ENCODE measurements at regions not wholly inside any gene's neighbourhood (a gene's known extent, or its start where the extent isn't known, plus 50 kb on each side); places are given as distances from the start of the nearest gene placed in this dataset.

DNA sequence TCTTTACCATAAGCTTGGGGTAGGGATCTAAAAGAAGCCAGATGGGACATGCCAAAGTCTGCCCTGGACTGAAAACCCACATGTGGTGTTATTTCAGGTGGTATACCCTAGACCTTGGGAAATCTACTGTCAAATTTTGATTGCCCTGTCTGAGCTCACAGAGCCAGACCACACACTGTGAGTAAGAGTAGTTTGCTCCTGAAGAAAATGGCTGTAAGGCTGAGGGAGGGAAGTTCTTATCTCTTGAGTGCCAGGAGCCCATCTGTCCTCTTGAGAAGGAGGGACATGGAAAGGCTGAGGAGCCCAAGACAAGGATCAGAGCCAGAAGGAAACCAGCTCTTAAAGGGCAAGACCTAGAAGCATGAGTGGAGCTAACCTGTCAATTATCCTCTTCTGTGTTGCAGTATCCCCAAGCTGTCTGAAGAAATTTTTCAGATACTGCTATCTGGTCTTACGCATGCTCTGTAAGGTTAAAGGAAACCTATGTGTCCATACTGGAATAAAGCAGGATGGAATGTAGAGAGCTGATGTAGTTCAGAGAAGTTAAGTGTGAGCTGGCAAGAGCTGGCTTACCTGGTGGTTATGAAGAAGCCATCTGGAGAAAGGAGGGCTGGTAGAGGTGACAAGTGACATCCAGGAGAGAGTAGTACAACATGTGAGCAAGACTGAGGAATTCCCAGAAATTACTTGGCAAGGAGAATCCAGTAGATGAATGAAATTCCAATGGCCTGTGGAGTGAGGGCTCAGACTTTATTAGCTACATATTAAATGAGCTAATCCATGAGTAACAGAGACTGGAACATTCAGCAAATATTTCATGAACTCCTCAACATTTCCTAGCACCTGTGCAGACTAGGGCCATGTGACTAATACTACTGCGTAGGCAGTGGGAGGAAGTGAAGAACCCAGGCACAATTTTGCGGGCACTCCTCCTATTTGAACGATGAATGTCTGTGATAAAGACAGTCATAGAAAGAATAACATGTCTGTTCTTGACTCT, 389.1 kb upstream of the KIF2A start:
- DNase-seq = no peak

DNA sequence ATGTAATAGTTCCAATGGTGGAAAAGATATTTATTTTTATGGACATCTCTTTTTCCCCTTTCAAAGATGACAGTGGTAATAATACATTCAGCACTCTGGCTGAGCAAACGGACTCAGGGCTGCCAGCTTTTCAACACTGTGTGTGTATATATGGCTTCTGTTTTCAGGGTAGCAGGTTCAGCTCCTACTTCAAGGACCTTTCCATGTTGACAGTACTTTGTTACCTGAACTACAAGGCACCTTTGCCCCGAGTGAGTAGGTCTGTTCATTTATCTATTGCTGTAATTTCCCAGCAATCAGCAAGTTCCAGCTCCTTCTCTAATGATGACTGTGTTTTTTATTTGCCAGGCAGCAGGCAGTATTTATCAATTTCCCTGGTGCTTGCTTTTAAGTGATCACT, 387.4 kb upstream of the KIF2A start:
- DNase-seq = no peak

DNA sequence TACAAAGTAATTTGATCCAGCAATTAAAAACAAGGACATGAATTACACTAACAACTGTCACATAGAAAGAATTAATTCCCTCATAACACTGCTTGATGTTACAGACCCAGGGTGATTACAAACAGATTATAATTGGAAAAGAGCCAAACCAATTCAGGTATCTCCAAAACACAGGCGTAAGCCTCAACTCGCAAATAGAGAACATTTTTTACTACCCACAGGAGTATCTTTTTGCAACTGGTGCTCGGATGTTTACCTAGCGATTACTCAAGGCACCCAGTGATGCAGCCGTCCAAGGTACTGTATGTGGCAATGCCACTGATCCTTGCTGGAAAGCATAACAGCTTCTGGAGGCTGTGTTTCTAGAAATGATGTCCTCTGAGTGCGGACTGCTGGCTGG, 386.1 kb upstream of the KIF2A start:
- DNase-seq = peak; percentile 56

DNA sequence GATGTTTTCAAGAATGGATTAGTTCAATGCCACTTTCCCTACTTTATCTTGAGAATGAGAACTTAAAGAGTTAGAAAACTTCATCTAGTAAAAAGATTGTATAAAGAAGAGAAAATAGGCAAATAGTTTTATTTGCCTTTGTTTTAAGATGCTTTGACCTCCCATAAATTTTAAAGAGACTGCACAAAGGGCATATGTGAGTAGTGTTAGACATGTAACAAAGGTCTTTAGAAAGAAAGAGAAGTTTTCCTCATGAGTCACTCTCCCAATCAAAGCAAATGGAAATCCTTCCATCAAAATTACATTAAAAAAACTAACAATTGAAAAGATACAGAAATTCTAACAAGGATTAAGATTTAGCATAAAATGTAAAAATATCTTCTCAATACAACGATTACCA, 381.8 kb upstream of the KIF2A start:
- no peak for DNase-seq

DNA sequence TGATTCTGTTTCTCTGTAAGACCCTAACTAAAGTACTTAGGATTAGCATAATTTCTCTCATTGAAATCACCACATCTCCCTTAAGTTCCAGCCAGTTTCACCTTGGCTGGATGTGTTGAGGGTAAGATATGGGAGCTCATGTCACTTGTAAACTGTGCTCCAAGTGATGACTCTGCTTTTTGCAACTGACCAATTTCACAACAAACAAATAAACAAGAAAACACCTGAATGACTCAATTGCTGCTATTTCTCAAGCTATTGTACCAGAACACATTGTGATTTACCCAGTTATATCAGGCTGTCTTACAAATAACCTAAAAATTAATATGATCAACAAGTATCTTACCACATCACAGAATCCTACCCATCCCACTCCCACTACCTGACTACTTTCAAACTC, 379.1 kb upstream of the KIF2A start:
- DNase-seq = no peak

DNA sequence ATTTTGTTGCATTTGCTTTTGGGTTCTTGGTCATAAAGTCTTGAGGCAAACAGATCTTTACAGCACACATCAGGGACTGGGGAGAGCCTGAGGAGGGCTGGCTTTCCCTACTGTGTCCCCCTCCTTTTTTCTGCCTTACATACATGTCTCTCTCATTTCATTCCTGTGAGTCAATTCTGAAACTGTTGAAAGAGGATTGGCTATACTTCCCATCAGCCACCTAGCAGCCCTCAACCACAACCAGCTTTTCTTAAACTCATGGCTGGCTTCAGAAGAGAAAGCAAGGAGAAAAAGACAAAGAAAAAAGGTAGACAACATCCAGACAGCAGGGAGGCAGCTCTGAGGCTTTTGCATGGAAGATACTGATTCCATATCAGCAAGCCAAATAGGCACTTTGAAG, 374.8 kb upstream of the KIF2A start:
- DNase-seq = no peak

DNA sequence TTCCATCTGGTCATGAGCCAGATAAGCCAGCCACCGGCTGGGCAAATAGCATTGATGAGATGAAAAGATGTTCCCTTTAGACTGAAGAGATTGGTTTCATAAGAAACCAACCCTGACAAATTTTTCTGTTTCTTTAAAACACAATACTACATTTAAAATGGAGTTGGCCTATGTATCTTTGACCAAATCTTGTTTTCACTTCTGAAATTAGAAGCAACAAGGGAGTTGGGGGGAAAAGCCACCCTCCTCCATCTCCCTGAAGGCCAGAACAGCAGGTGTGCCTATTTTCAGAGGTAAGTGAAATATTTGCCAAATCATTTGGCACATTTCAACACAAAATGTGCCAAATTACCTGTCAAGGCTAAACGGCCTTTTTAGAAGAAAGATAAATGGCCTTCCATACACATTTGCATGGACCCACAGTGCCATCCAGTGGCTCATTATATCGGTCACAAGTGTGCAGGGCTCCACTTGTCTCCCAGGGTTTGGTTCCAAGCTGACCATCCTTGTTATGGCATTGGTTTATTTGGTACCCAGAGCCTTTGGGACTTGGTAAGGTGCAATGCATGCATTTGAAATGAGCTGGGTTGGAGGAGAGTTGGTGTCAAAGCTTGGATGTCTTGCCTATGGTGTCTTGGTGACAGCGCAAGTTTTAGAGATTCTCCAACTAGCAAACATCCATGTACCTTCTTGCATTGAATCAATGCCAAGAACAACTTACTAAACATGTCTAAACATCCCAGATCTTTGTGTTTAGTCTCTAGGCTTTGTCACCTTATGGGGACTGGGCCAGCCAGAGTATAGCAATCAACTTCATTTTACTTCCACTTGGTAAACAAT, 372.0 kb upstream of the KIF2A start:
- peak; percentile 81 for DNase-seq

DNA sequence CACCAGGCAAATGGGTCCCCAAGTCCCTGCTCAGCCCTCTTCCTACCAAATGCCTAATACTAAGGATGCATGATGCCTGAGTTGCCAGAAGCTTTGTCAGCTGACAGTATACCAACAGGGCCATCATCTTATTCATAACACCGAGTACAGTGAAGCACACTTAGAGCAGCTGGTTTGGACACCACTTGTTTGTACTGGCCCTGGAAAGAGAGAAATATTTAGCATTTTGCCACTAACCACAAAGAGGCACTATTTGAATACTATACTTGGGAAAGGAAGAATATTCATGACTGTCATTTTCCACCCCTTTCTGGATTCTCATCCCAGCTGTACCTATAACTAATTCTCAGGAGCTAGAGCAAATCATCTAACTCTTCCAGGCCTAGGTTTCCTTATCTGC, 364.4 kb upstream of the KIF2A start:
- DNase-seq = peak; percentile 4

DNA sequence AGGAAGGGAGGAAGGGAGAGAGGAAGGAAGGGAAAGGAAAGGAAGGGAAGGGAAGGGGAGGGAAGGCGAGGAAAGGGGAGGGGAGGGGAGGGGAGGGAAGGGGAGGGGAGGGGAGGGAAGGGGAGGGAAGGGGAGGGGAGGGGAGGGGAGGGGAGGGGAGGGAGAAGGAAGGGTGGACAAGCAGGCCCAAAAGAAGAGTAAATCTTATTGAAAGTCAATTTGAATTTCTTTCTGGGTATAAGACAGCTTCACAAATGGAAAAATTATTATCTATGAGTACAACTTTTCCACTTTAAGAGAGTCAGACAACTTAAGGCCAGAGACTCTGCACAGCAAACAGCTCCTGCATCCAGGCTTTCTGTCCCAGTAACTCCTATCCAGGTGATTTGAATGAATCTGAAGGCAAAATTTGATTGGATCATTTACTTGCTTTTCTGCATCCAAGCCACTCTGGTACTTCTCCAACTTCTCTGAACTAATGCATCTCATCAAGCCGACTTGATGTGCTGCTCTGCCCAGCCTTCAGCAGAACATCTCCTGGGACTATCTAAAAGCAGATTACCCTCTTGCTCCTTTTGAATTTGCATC, 363.4 kb upstream of the KIF2A start:
- no peak for DNase-seq

DNA sequence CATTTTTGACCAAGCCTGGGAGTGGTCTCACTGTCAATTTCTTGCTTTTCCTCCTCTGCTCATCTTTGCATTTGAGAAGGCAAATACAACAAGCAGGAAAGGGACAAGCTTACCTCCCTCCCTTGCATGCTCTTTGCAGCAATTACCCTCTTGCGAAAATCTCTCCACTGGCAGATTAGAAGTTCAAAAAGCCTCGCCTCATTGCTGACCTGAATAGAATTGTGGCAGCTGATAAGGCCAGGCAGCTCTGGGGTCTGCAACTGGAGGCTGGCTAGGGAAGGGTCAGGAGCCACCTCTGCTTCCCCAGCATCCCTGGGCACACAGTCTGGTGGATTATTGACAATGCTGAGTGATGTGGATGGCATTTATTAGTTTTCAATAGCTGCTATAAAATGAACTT, 362.3 kb upstream of the KIF2A start:
- DNase-seq = no peak

DNA sequence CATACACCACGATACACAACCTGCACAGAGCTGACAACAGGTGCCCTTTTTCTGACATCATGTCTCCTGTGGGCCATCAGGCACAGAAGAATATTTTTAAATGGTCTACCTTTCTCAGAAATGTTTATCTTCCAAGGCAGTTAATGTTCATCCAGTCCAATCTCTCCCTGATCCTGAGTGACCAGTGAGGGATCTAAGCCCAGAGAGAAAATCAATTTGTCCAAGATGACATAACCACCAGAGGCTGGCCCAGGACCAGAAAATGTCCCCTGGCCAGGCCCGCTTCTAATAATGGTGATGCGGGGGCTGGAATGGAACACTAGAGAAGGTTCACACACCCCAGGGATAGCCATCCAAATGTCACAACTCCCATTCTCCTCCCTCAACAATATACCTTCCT, 357.9 kb upstream of the KIF2A start:
- DNase-seq = no peak

DNA sequence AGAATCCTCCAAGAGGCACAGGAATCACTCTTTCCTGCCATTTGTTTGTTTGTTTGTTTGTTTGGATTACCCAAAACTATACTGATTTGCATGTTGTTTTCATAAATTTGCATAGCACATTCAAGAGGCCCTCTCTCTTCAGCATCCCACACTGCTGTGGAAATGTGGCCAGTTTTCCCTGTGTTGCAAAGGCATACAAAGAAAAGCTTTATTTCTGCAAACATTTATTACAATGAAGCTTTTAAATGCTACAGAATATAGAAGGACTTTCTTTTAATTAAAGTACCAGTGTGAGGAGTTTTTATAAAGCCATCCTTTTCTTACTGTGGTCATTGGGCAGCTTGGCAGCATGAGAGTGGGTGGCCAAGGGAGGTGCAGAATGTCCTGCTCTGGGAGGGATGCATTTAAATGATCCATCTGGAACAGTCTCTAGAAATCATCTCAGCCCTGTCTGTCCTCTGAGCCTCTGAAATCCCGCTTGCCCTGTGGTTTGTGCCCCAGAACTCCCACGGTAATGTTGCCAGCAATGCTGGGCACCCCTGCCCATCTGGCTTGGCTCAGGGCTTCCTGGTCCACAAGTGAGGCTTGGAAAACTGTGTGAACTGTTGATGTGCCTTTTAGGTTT, 356.8 kb upstream of the KIF2A start:
- no peak for DNase-seq

DNA sequence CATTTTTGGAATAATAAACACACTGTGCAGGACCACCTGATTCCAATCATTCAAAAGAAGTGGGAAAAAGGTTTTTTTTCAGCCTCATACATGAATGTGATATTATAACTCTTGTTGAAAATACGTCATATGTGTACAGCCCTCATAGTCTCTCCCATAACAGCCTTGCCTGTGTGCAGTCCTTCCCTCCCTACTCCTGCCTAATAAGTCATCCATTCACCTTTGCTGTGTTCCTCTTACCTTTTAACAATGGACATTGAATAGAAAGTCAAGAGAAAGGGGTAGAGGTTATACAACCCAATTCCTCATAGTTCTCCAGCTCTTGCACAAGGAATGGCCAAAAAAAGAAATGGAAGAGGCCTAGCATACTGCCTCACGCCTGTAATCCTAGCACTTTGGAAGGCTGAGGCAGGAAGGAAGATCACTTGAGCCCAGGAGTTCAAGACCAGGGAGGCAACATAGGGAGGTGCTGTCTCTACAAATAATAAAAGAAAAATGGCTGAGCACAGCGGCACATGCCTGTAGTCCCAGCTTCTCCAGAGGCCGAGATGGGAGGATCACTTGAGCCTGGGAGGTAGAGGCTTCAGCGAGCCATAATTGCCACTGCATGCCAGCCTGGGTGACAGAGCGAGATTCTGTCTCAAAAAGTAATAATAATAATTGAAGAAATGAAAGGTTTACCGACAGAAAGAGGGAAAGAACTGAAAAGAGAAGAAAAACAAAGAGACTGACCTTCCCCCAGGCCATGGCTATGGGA, 356.1 kb upstream of the KIF2A start:
- DNase-seq = no peak

DNA sequence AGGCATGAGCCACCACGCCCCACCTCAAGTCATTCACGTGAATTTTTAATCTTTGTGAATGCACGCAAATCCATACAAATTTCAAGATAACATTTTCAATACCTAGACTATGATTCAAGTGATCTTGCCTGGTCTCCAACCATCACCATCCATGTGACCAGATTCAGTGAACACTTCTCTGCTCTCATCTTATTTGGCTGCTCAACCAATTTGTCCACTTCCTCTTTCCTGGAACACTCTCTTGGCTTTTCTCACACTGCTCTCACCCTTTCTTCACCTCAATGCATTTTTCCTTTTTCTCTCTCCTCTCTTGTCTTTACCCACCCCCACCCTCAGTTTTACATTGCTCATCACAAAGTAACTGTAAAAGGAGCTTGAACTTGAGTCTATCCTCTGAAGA, 354.7 kb upstream of the KIF2A start:
- no peak for DNase-seq

DNA sequence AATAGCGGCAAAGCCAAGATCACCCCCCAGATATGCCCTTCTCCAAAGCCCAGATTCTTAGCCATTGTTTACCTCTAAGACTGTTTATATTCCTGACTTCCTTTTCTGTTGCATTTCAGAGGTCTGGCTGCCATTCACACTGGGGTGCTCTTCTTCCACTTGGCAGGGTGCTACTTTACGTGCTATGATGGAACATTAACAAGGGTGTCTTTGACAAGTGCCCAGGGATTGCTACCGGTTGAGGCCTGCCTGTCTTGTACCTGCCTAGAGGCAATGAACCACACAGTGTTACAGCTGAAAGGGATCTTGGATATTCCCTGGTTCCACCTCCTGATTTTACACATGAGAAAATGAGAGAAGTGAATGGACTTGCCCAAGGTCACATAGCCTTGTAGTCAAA, 352.1 kb upstream of the KIF2A start:
- no peak for DNase-seq

DNA sequence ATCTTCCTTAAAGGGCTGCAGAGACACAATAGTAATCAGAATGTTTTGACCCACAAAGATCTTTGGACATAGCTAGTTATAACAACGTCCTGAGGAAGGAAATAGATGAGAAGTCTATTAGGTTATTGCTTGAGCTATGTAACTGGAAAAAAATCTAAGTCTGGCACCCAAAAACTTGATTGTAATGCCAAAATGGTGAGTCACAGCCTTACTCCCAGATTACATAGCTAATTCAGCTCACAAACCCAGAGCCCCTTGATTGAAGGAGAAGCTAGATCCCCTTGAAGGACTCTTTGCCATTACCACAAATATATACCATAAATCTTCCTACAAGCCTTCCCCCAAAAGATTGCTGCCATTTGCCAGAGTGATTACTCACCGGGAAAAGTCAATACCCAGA, 341.8 kb upstream of the KIF2A start:
- no peak for DNase-seq

DNA sequence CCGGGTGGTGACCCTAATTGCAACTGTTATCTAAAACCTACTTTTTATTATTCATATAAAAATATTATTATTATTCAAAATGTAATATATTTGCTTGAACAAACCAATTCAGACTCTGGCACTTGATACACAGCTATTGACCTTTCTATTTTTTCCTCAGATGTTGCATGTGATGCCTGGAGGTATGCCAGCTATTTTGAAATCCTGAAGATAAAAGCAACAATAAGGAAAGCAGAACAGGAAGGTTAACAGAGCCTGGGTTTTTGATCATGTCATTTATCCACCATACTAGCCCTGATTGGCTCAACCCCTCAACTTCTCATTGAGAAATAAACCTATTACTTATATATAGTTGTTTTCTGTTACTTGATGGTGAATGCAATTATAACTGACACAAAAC, 340.9 kb upstream of the KIF2A start:
- DNase-seq = no peak

DNA sequence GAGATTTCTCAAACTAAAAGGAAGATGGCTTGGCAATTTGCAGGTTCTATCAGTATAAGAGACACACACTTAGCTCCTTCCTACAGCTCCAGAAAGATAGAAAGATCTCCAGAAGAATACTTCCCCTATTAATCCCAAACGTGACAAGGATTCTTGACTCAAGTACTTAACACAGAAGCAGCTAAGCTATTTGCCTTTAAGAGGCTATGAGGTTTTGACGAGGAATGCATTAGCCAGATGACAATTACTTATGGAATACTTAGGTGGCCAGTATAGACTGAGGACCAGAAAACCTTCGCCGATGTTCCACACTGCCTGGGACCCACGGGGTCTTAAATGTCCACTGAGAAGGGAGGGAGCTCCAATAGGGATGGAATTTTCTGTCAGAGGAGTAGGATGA, 340.5 kb upstream of the KIF2A start:
- no peak for DNase-seq

DNA sequence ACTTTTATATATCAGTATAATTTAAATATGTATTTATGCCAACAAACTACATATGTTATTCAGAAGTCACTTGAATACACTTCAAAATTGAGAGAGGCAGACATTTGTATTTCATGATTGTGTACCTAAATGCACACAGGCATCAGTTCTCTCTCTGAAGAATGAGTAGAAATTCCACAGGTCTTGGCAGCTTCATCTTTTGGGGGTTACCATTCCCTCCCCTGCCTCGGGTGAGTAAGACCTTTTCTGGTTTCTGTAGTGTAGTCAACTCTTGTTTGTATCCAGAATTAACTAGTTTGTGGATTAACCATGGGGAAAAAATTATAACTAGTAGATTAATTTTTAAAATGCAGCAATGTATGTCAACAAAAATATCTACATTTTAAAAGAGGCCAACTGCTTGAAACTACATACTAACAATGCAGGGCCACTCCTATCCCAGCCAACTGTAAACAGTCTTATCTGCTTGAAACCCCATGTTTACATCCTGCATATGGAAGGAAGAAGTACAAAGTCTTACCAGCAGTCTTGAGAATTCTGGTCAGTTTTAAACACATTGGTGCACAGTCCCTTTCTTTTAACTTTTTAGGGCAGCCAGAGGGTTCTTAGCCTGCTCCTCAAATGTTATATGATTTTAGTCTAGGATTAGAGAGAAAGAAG, 339.6 kb upstream of the KIF2A start:
- no peak for DNase-seq

DNA sequence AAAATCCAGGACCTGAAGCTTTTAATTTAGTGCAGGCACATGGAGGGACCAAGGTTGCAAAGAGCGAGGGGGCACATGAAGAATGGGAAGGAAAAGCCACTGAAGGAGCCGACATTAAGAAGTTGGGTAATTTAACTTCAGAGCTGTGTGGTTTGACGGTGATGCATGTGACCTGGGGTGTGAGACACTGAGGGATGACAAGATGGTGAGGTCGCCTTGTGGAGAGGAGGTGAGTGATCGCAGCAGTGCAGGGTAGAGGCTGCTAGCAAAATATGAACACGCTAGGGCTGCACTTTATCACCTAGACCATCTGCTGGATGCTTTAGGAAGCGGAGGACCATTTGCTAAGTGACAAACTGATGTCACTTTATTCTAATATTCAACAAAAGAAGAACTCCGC, 339.0 kb upstream of the KIF2A start:
- no peak for DNase-seq

DNA sequence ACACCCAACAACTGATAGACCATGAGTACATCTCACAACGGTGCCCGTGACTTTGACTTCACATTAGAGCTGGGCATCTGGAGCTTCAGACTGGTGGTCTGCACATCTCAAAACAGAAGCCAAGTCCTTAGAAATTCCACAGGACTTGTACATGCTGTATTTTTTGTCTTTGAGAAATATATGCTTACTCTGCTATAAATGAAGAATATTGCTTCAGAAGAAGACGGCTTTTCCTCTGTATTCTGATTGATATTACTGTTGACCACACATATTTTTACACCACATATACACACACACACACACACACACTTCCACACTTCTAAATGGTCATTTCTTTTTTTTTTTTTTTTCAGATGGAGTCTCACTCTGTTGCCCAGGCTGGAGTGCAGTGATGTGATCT, 338.3 kb upstream of the KIF2A start:
- DNase-seq = no peak

DNA sequence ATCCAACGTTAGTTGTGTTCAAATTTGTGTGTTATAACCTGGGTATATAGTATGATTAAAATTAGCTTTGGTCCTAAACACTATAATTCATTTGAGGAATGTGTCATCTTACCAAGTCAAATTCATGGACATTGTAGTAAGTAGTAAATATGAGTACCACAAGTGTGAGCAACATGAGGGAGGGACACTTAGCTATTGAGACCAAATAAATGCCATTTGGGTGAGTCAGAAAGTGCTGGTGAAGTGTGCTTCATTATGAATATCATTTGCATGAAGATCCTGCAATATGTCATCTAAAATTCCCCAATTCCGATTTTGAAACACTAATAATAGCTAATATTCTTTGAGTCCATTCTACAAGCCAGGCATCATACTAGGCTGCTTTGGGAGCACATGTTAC, 336.7 kb upstream of the KIF2A start:
- DNase-seq = no peak
